NCI-H1694 treated with DMSO at 0.1 percent for 48 hours (cell line): ENCODE measurements at regions not wholly inside any gene's neighbourhood (a gene's known extent, or its start where the extent isn't known, plus 50 kb on each side); places are given as distances from the start of the nearest gene placed in this dataset.

Source experiments
- DNase-seq: peaks from one replicate; lab custom pipeline; 2025; lab: John Stamatoyannopoulos, UW

DNA sequence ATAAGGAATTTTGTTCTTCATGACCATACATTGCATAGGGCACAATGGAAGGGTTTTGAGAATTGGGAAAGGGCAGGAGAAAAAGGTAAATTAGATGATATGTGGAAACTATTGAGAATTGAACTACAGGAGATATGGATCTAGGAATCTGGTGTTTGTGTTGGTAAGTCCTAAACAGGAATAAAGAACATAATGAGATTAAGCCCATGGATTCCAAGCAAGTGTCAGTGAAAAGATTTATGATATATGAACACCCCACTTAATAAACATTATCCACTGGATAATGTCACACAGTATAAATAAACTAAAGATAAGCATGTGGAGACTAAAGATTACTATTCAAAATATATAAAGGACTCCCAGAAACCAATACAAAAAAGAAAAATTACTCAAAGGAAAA, 98.2 kb downstream of the TNFSF18 start:
- no peak for DNase-seq

DNA sequence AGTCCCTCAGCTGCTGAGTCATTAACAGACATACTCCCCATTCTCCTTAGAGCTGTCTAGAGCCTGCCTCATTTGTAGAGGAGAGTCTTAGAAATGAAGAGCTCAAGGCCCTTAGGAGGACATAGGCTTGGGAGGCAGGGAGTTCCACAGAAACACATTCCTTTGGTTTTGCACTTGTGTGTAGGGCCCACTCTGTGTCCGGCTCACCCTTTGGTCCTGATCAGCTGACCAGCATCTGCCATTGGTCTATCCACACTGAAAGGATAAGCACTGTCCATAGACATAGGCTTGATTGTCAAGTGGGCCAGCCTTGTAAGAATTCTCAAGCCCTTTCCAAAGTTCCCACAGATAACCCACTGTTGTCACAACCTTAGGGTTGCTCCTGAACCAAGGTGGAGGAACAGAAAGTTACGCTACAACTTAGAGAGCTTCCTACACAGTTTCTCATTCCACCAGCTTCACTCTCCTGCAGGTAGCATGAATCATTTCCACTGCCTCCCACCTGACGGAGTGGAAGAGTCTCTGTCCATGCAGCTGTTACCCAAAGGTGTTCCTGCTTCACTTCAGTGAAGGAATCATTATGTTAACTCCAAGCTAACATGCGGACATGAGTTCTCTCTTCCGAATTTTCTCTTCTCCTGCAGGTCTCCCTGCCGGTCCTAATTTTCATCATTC, 96.1 kb downstream of the TNFSF18 start:
- DNase-seq = no peak

DNA sequence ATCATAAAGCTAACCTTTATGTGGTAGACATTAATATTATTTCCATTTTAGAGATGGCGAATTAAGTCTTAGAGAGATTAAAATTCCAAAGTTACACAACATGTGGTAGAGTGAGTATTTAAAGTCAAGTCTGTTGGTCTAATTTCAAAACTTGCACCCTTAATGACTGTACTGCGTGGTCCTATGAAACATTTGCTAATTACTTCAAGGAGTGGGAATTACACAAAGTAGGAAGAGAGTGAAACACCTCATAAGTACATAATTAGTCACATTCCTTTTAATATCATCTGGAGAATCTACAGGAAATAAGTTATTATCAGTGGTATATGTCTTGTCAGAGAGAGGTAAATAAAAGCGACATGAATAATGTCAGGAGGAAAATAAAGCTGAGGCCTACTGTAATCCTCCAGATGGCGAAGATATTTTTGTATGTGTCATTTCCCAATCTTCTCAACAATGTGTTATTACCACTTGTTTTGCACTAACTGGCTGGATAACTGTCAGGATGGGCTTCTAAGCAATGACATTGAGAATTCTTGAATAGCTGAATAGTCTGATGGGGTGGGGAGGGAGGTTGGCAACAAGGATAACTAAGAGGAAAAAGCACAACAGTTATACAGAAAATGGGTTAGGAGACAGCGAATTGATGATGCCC, 95.5 kb downstream of the TNFSF18 start:
- DNase-seq = no peak

DNA sequence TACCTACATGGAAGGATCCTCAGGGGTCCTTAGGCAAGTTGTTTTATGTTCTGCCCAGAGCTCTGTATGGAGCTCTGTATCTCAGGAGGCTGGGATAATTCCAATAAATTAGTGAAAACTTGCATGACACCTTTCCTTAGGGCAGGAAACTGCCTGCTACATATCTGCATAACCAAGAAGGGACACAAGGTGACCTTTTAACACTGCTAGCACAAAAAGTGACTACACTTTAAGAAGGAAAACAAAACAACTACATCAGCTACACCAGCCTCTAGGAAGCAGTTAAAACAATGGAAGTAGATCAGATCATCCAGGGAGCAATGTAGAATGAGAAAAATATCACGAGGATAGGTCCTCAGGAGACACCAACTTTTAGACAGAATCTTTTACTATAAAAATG, 93.9 kb downstream of the TNFSF18 start:
- no peak for DNase-seq

DNA sequence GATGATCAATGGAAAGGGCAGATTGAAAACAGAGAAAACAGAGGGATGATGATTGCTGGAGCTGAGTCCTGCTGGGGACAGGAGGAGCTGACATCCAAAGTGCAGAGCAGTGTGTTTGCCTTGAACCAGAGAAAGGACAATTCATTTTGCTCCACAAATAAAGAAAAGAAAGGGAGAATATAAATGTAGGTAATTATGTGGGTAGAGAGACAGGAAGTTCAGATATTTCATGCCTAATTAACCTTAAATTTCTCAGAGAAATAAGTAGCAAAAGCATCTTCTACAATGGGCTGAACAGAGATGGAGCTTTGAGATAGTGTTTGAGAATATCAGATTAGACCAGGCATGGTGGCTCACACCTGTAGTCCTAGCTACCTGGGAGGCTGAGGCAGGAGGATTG, 93.2 kb downstream of the TNFSF18 start:
- DNase-seq = no peak

DNA sequence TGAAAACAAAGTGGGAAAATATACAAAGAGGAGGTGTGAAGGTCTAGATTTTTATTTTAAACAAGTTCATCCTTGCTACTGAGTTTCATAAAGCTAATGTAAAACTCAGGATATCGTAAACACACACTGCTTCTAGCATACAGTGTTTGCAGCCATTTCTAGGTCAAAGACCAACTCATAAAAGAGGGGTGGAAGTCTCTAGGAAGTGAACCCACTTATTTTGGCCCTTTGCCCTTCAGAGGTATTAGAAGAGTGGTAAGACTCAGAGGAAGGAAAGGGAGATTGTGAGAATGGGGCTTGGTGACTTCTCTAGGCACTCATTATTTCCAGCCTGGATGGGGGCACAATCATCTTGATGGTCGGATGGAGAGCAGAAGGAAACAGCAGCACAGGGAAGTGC, 91.2 kb downstream of the TNFSF18 start:
- DNase-seq = no peak

DNA sequence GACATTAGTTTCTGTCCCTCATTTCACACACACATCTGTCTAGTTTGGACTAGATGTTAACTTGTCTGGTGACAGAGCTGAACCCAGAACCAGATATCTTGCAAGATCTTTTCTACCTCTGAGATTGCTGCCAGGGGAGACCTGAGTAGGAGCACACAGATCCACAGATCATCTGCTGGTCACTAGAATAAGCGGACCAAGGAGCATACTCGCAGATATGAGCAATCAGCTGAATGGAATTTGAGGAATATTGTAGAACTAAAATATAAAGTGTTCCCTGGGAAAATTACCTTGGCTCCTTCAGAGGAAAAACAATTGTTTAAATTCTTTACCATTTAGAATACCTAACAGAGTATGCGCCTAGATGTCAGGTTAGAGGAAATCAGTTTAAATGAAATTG, 90.7 kb downstream of the TNFSF18 start:
- no peak for DNase-seq

DNA sequence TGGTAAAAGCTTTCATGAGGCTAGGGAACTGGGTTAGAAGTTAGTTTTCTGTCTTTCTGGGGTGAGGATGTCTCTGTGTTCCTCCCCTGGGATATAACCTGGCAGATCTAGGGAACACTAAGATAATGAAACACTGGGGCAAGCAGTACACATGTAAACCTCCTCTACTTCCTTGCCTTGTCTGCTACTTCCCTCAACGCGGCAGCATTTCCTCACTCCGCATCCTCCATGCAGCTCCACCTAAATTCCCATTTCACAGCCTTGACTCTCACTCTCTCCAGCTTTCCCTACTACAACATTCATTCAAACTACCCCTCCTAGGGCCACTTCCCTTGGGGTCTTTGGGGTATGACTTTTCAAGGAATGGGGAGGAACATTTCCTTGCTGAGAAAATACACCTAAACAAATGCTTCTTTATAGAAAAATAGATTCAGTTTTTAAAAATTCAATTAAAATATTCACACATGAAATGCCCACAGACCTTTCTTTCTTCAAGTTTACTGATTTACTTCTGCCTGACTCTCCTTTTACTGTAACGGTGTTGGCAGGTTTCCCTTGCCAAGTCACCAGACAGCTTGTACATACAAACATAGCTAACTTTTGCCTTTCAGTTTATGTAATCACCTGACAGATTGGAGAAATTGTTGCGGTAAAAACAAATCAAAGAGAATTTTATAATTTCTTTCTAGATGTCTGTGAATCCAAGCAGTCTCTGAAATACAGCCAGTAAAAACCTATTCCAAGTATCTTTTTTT, 90.1 kb downstream of the TNFSF18 start:
- no peak for DNase-seq

DNA sequence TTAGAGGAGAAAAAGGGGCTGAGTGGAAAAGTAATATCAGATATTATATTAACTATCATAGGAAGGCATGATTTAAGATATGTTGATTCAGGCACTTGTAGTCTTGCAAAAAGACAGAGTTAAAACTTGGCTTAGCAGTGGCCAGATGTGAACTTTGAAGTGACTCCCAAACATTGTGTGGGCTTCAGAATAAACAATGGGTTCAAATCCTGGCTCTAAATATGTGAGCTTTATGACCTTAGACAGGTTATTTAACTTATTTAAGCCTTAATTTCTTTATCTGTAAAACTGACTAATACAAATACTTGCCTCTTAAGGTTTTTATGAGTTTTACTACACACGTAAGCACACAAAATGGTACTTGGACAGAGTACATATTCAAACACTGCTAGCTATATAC, 85.9 kb downstream of the TNFSF18 start:
- no peak for DNase-seq

DNA sequence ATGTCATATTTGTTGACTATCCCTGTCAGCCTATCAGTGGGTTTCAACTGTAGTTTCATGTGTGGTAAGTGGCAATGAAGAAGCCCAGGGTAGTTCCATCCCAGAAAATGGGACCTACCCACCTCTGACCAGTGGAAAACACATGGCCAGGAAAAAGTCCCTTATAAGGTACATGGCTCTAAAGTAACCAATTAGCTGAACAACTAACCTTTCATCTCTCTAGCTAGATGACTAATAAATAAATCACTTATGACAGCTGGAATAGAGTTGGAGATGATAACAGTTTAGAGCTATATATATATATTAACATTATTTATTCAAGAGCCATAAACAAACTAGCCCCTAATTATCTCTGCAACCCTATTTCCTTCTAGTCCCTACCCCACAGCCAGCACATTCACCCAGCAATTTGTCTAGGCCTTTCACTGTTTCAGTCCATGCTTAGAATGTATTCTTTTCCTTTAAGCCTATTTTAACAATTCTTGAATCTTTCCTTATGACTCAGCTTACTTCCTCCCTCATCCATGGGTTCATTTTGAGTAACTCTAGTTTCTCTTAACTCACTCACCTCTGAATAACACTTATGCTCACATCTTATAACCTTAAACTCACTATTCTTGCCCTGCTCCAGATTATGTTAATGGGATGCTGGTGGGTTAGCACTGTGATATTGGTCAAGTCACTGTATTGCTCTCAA, 83.7 kb downstream of the TNFSF18 start:
- no peak for DNase-seq

DNA sequence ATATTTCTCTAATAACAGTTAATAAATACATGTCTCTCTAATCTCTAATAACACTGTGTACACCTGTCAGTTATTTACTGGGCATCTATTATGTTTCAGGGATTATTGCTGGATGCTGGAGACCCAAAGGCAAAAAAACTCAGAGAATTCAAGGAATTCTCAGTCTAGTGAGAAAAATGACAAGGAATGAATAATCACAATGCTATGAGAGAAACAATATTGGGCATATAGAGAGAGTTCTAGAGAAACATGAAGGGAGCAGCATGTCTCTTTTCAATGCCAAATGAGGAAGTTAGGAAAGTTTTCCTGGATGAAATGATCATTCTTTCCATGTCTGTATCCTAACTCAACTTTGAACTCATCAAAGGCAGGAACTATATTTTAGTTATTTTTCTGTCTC, 82.8 kb downstream of the TNFSF18 start:
- DNase-seq = no peak

DNA sequence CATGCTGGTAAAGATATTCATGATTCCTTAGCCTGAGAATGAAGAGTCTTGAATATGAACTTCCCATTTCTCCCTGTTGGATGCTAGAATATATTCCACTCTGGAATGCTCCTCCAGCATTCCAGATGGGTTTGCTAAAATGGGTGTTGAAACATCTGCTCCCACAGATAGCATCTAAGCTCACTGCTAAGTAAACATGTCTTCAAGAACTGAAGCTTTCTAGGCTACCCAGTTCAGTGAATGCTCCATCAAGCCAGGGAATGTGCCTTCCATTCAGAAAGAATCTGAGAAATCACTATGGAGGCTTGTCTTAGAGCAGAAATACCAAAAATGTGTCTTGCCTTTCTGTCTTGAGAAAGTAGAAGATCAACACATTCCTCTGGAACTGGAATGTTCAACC, 81.1 kb downstream of the TNFSF18 start:
- no peak for DNase-seq

DNA sequence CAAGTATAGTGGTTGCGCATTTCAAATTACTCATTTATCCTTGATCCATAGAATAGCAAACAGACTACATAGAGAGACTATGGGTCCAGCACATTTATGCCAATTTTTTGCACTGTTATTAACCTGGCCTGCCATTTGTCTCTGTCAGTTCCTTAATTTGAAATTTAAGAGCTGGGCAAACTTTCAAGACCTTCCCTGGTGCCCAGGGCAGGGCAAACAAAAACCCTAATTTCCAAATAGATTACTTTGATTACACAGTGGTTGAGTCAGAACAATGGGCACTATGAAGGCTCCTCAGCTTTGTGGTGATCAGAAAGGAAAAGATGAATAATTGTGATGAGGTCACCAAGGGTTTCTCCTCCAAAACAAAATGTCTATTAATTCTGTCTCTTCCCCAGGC, 80.6 kb downstream of the TNFSF18 start:
- DNase-seq = no peak

DNA sequence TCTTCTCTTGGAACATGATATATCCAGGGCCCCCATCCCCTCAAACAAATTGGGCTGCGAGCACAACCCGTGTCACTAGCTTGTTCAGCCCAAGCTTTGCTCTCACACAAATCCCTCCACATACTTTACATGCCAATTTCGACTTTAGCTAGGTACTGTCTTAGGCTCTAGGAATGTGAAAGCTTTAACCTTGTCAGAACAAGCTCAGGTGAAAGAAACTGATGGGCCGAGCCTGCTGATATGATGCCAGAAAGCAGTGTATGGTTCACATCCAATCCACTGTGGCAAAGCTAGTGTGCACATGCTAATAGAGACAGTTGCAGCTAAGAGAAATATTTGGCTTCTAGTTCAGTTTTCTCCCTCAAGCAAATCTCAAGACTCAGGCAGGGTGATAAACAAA, 79.5 kb downstream of the TNFSF18 start:
- no peak for DNase-seq

DNA sequence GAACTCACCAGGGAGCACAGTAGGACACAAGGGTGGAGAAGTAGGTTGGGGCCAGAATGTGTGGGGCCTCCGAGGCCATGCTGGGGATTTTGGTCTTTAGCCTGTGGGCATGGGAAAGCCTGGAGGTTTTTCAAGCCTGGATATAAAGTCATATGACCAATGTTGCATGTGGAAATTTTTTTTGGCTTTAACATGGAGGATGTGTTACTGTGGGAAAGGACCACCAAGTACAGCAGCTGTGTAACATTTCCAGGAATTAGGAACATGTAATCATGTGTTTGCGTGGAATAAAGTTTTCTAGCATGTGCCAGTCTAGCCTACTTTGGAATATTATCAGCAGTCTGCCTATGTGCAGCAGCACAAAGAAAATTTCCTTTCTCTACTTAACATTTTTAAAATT, 78.5 kb downstream of the TNFSF18 start:
- no peak for DNase-seq

DNA sequence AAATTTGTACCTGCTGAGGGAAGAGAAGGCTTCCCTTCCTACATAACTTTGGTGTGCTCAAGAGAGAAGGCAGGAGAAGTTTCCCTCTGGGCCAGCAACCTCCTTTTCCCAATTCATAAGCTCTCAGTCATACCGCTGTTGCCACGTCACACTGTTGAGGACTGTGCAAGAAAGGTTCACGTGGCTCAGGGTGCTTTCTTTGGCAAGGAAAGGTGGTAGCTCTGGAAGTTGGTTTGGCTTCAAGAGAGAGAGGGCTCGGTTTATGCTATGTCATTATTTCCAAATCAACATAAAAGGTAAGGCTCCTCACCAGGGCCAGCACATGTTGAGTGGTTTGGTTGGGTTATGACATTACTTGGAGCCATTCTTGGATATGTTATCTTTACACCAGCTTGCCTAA, 77.3 kb downstream of the TNFSF18 start:
- no peak for DNase-seq

DNA sequence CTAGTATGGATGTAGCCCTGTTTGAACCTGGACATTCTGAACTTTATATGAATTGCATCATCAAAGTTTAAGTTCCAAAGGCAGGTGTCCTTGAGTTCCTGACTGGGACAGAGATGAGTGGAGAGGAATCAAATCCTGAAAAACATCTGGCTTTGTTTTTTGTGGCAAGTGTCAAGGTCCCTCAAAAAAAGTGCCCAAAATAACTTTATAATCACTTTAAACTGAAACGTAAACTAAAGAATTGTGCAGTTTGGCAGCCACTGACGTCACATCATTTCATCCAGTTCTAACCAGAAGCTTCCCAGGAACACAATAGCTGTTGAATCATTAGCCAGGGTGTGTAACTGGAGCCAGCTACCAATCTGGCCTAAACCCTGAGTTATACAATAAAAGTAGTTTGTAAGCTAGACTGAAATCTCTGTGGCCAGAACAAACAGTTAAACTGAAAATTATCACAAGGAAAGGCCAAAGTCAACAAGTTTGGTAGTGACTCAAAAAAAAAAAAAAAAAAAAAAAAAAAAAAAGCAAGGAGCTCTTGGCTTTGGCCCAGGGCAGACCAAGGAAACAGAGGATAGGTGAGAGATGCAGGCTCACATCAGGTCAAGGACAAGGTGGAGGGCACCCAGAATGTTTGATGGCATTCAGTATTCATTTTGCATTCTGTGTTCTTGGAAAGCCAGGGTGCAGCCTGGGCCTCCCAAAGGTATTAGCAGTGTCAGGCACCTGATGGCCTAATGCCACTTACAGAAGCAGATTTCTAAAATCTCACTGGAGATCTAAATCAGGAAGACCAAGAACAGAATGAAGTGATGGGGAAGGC, 74.3 kb downstream of the TNFSF18 start:
- DNase-seq = no peak

DNA sequence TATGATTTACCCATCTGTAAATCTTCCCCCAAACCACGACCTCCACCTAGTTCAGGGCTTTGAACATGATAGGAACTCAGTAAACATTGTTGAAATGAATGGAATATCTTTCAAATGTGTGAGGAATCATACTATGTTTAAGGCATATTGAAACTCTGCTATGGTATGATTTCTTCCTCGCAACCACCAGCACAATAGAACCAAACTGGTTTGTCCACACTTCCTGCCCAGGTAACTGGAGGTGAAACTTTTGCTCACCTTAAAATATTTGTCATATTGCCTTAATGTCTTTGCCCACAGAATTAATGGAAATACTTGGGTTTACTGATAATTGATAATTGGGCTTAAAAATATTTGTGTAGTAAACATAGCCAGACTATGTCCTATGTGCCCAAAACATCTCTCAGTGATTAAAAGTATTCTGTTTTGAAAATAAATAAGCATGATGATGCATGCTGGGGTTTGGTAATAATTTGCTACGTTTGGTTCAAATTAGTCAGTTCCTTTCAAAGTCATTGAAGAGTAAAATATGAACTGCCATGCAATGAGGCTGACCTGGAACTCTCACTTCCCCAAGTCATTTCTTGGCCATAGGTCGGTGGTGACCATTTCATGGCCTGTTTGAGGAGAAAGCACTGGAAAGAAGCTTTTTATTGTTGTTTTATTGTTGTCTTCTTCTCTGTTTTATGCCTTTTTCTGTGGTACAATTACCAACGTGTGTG, 73.3 kb downstream of the TNFSF18 start:
- no peak for DNase-seq

DNA sequence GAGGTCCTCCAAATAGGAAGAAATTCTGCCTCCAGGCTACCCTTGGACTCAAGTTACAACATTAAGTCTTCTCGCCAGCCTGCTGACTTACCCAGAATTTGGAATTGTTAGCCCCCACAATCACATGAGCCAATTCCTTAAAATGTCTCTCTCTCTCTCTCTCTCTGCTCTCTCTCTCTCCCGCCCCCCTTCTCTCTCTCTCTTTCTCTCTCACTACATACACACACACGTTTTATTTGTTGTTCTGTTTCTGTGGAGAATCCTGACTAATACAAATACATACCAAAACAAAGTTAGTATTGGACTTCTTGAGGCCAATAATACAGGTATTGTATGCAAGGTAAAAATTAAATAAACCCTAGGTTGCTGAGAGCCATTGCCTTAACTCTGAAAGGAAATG, 72.1 kb downstream of the TNFSF18 start:
- no peak for DNase-seq

DNA sequence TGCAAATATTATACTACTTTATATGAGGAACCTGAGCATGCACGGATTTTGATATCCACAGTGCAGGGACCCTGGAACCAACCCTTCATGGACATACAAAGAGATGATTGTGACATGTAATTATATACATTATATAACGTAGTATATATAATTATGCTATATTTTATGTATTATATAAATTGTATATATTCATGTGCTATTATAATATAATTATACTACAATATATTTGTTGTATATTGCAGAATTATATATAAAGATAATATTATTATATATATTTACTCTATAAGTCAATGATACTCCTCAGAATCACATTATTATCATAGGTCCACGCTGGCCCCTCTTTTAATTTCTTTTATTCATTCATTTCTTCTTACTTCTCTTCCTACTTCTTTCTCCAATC, 70.9 kb downstream of the TNFSF18 start:
- no peak for DNase-seq

DNA sequence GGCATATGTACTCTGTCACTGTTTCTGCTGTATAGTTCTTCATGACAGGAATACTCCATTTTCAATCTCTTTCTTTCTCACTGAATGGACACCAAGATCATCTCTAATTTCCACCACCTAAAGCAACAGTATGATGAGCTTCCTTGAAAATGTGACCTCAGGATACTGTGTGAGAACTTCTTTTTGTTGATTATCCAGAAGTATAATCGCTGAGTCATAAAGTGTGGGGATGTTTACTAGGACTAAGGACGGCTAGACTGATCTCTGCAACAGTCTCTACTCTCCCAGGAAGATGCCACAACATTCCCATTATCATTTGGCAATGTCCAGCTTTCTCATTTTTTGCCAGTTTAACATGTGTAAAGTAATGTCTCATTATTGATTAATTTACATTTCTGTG, 70.3 kb downstream of the TNFSF18 start:
- DNase-seq = no peak
